GM21529 (cell line): ENCODE measurements at regions not wholly inside any gene's neighbourhood (a gene's known extent, or its start where the extent isn't known, plus 50 kb on each side); places are given as distances from the start of the nearest gene placed in this dataset.

Source experiments
- ATAC-seq: cut with Tn5 transposase; IDR thresholded peaks from one replicate; pipeline ENCODE4 v1.9.1; 2021; ENCODE audit not compliant: unreplicated experiment

DNA sequence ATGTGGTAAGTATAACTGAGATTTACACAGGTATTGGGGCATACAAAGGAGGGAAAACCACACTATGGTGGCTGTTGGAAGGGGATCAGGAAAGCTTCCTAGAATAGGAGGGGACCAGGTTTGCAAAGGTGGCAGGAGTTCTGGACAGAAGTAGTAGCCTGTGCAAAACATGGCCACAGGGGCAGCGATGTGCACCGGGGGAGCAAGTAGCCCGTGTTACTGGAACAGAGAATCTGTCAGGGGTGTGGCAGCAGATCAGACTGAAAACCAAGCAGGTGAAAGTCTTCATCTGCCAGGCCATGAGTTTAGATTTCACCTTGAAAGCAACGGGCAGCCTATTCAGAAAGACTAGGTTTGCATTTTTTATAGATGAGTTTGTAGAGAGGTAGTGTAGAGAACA, 182.3 kb upstream of the LPP start:
- no peak for ATAC-seq

DNA sequence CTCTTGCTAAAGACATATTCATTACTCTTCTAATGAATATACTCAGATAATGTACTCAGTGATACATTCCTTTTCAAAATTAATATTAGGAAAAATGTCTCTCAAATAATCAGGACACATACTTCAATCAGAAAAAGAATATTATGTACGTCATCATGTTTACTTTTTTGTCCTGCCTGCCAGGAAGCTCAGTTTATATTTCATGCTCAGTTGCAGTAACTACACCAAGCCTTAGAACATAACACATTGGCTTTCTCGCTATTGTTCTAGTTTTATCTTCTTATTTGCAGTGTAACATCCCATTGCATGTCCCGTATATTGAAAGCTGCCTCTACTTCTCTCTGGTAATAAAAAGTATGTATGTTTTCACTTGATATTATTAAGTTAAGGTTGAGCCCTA, 181.5 kb upstream of the LPP start:
- no peak for ATAC-seq

- ATAC-seq, result no peak
Observed at GRCh38 chr3:187973977-187974870, 179.7 kb upstream of the LPP start.

DNA sequence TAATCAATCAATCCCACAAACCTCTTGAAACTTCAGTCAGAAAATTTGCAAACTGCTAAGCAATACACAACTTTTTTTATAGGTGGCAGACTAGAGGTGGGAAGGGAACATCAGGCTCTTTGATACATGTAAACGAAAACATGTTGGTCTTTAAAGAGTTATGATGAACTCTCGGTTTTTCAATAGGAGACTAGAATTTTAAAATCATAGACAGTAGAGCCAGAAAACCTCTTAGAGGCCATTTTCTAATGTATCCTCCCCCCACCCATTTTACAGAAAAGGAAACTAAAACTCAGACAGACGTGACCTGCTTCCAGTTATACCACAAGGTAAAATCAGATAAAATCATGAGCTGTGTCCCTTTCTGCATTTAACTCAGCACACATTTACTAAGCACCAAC, 179.1 kb upstream of the LPP start:
- ATAC-seq, result peak; percentile 40

- ATAC-seq, result no peak
Observed at GRCh38 chr3:187975561-187976364, 178.2 kb upstream of the LPP start.

- ATAC-seq, result no peak
Observed at GRCh38 chr3:187976365-187976900, 177.5 kb upstream of the LPP start.

- ATAC-seq, result no peak
Observed at GRCh38 chr3:187977659-187978058, 176.3 kb upstream of the LPP start.

- no peak for ATAC-seq
Observed at GRCh38 chr3:187978433-187979011, 175.4 kb upstream of the LPP start.

GRCh38 chr3:187979564-187979963, 174.4 kb upstream of the LPP start:
- no peak for ATAC-seq

- ATAC-seq, result no peak
Observed at GRCh38 chr3:187980861-187981260, 173.1 kb upstream of the LPP start.

- ATAC-seq, result peak; percentile 57
Observed at GRCh38 chr3:187982142-187982541, 171.8 kb upstream of the LPP start.

DNA sequence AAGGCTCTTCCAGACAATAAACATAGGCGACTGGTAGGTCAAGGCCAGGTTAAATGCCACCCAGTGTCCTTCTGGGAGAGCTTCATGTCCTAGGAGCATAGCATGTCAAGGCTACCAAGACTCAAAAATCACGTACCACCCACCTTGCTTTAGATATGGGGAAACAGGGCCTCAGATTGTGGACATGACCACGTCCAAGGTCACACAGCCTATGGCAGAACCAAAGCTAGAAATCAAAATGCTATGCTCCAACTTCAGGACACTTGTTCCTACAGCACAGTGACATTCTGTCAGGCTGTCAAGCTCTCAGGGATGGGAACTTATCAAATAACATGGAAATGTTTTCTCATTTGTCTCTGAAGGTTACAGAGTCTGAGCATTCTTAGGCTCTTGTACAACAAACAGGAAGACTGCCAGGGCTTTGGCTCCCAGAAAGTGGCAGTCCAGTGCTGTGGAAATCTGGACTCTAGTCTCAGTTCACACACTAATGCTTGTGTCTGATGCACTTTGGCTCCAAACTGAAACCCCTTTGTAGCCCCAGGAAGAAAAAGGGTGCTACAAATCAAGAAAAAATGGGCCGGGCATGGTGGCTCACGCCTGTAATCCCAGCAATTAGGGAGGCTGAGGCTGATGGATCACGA, 170.4 kb upstream of the LPP start:
- no peak for ATAC-seq

DNA sequence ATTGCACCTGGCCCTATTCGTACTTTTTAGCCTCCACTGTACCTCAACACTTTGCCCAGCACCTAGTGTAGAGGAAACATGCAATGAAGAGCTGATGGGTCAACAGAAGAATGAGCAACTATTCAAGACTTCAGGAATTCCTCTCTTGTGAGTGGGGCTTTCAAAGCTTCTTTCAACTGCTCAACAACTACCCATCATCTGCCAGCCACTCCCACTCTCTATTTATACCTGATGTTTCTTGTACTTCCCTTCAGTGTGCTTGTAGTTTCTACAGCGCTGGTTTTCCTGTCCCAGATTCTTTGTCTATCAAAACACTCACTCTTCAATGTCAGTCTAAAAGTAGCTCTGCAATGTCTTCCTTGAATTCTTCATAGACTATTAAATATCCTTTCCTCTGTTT, 168.3 kb upstream of the LPP start:
- no peak for ATAC-seq

- no peak for ATAC-seq
Observed at GRCh38 chr3:187986514-187986934, 167.4 kb upstream of the LPP start.

- ATAC-seq, result no peak
Observed at GRCh38 chr3:187987187-187987586, 166.8 kb upstream of the LPP start.

DNA sequence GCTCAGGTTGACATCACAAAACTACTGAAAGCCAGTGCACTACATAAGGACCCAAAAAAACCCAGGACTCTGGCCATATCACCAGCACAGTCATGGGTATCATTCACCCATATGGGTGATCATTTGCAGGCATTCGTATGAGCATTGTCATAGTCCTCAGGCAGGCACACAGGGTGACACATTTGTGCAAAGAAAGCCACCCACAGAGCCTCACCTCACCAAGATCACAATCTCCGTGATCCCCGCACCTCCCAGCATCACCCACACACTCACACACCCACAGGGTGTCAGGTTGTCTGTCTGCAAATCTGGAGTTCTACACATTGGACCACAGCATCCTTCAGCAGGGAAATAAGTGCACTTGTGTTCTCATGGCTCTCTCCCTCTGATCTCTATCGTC, 166.0 kb upstream of the LPP start:
- ATAC-seq, result no peak

DNA sequence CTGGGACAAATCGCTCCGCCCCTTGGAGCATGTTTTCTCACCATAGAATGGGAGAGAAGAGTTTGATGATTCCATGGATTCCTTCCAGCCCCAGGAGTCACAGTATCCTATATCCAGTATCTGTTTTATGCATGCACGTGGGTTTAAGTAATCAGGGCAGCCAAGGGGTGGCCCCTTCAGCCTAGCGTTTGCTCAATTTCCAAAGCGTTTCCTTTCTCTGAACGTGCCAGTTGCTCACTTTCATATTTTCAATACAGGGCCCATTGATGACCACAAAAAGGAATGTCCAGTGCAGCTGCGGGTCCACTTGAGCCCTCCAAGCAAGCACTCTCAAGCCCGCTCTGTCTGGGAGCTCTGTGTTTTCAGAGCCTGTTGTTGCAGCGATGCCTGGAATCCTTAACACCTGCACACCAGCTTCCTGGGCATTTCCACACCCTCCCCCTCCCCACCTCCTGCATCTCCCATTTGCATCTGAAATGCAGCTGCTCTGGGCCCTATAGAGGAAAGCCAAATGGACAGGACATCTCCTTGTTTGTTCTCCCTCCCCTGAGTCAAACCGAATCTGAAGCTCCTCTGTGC, 164.3 kb upstream of the LPP start:
- ATAC-seq, result no peak

- no peak for ATAC-seq
Observed at GRCh38 chr3:187992609-187993008, 161.3 kb upstream of the LPP start.

- ATAC-seq, result no peak
Observed at GRCh38 chr3:187994221-187995042, 159.5 kb upstream of the LPP start.

- no peak for ATAC-seq
Observed at GRCh38 chr3:187995043-187995400, 158.9 kb upstream of the LPP start.
